Common myeloid progenitor, CD34-positive (primary cell): ENCODE measurements at regions not wholly inside any gene's neighbourhood (a gene's known extent, or its start where the extent isn't known, plus 50 kb on each side); places are given as distances from the start of the nearest gene placed in this dataset.

Experiments used
- CTCF ChIA-PET: fragments of 350-600 bp; sonication (Branson Sonifier 250); formaldehyde crosslinking; loops from one replicate; lab custom pipeline; 2021; ENCODE audit warnings: antibody characterized with exemption; lab: Charles Lee
- POLR2A ChIA-PET: fragments of 350-600 bp; sonication (Branson Sonifier 250); formaldehyde crosslinking; loops from one replicate; lab custom pipeline; 2021; ENCODE audit warnings: antibody characterized with exemption; lab: Charles Lee
- DNase-seq, 3 donors: peaks; one replicate each; pipeline versions ENCODE4 v3.0.0 to v3.0.0-alpha.2; 2013
- H3K27ac ChIP-seq, 2 experiments: 1 replicate in 1 of 2; 2 replicates in 1 of 2; pipeline ENCODE4 v1.7.0; 2013; ENCODE audit warnings: inconsistent platforms in 2 of 2, low read length in 2 of 2, mild to moderate bottlenecking in 2 of 2, low read depth in 1 of 2, moderate library complexity in 1 of 2; ENCODE audit not compliant: severe bottlenecking in 2 of 2, insufficient read depth in 1 of 2, poor library complexity in 1 of 2
- H3K27me3 ChIP-seq, 5 experiments: replicated peaks in 2 of 5; 1 replicate in 3 of 5; 2 replicates in 2 of 5; pipeline versions ENCODE4 v1.6.1 to v1.7.0; 2013; ENCODE audit warnings: low read length in 4 of 5, mild to moderate bottlenecking in 2 of 5, moderate library complexity in 2 of 5, inconsistent platforms in 1 of 5; ENCODE audit not compliant: insufficient read depth in 5 of 5, control insufficient read depth in 4 of 5
- H3K36me3 ChIP-seq, 4 experiments: 1 replicate in 2 of 4; 2 replicates in 2 of 4; pipeline versions ENCODE4 v1.6.1 to v1.7.0; 2013; ENCODE audit warnings: low read length in 3 of 4, control low read depth in 1 of 4, mild to moderate bottlenecking in 1 of 4; ENCODE audit not compliant: control insufficient read depth in 4 of 4, insufficient read depth in 4 of 4
- H3K4me1 ChIP-seq, 4 experiments: 1 replicate in 3 of 4; 2 replicates in 1 of 4; pipeline versions ENCODE4 v1.6.1 to v1.7.1; 2013; ENCODE audit warnings: low read length in 3 of 4, mild to moderate bottlenecking in 3 of 4, control low read depth in 1 of 4, inconsistent platforms in 1 of 4, moderate library complexity in 1 of 4; ENCODE audit not compliant: control insufficient read depth in 4 of 4, insufficient read depth in 4 of 4; ENCODE audit errors: control extremely low read depth in 1 of 4
- H3K4me3 ChIP-seq, 7 experiments: 1 replicate in 4 of 7; 2 replicates in 3 of 7; pipeline versions ENCODE4 v1.5.1 to v1.7.0; 2013; ENCODE audit warnings: mild to moderate bottlenecking in 7 of 7, low read length in 6 of 7, moderate library complexity in 6 of 7, inconsistent platforms in 2 of 7, low read depth in 2 of 7, control low read depth in 1 of 7; ENCODE audit not compliant: insufficient read depth in 4 of 7, control insufficient read depth in 1 of 7; ENCODE audit errors: extremely low read depth in 1 of 7
- H3K9me3 ChIP-seq, 5 experiments: 1 replicate in 4 of 5; 2 replicates in 1 of 5; pipeline versions ENCODE4 v1.6.1 to v1.7.1; 2013; ENCODE audit warnings: low read length in 4 of 5, mild to moderate bottlenecking in 2 of 5, inconsistent platforms in 1 of 5, low read depth in 1 of 5, moderate library complexity in 1 of 5; ENCODE audit not compliant: control insufficient read depth in 4 of 5, insufficient read depth in 2 of 5; ENCODE audit errors: control extremely low read depth in 1 of 5
- WGBS: methylation state at CpG from one replicate; pipeline ENCODE4 v1.1.5; 2013; ENCODE audit not compliant: insufficient coverage; 5-methylcytosine and 5-hydroxymethylcytosine counted together

DNA sequence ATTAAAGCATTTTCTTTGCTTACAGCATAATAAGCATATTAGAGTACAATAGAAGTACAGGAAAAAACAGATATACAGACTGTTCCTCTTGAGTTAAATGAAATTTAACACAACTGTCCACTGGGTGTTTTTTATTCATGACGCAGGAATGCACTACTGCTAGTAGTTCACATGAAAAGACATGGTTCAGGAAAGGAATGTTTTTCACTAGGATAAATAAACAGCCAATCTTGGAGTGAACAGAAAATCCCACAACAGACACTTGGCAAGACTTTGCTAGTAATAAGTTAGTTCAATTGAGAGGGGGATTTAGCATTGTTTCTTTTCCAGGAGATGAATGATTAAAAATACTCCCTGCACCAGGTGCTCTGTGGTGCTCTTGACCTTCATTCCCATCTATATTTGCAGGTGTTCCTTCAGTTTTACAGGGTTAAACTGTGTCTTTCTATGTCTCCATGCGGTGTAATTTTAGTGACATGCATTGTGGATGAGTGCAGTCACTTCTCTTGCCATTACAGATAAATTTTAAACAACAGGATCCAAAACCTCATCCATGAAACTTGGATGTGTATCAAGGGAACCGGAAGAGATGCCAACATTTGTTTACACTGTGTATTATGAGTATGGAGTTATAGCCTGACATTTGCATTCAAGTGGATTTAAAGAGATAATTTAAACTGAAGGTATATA, 796.6 kb downstream of the DSC3 start:
- Histone ChIP-seq H3K27ac (no peak overlapping the region), H3K4me1 (no peaks in the 10 kb centered on the region), H3K27me3 (no peaks in the 10 kb centered on the region), H3K9me3 (no peaks in the 10 kb centered on the region), H3K36me3 (no peaks in the 10 kb centered on the region), H3K4me3 (no peak overlapping the region)
- POLR2A ChIA-PET, result no interaction called here
- DNase-seq, result no peak
- CTCF ChIA-PET, result no interaction called here
- WGBS, result 80% methylated on average over 1 of the region's 3 CpGs

DNA sequence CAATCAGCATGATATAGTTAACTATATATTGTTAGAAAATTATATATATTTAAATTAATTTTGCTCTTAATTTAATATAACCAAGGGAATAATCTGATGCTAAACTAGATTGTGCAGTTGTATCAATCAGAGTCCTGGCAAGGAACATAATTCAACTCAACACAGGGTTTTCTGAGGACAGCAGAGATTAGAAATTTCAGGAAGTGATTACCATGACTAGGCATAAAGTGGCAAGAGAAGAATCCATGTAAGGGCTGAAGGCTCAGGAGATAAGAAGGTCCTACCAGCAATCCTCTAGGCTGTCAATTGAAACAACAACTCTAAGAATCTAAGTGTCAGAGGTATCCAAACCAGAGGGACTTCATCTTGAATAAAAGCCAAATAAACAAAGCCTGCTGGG, 807.8 kb downstream of the DSC3 start:
- H3K27me3 ChIP-seq, result no peaks in the 10 kb centered on the region
- POLR2A ChIA-PET, result no interaction called here
- CTCF ChIA-PET, result no interaction called here

DNA sequence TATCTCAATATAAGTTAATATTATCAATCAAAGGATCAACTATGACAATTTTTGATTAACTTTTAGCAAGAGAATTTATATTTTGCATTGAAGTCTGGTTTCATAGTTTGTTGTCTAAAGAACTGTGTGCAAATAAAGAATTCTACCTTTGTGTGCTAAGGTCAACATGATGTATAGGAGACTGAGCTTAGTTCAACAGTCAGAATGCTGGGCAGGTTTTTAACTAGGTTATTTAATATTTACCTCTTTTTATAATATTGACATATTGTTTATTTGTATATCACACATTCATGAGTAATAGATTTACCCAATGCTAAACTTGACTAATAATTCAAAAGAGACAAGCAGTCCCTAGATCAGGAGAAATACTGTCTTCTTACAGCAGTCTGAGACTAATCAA, 831.4 kb downstream of the DSC3 start:
- no peak for DNase-seq
- H3K27ac ChIP-seq, result no peak overlapping the region
- CTCF ChIA-PET, result interaction anchor here (1.0 kb wide), 1 partner anchor 18 kb away, joined by 3 read pairs; no protein-coding TSS in a partner anchor
- POLR2A ChIA-PET, result no interaction called here
- H3K4me3 ChIP-seq, result no peak overlapping the region
- peaks cover 0 to 3% (median 0%) of the 10 kb centered on the region in 5 experiments for H3K9me3 ChIP-seq
- no peaks in the 10 kb centered on the region for H3K4me1 ChIP-seq
- no peaks in the 10 kb centered on the region for H3K36me3 ChIP-seq
- H3K27me3 ChIP-seq, result no peaks in the 10 kb centered on the region

More for the DNA sequence above, 807.8 kb downstream of the DSC3 start:
- Histone ChIP-seq H3K4me3 (no peak overlapping the region), H3K36me3 (no peaks in the 10 kb centered on the region), H3K9me3 (no peaks in the 10 kb centered on the region), H3K27ac (no peak overlapping the region), H3K4me1 (no peaks in the 10 kb centered on the region)
- peak in 2 of 3 donors; percentile 6 to 16 for DNase-seq

- Histone ChIP-seq H3K4me1 (no peaks in the 10 kb centered on the region), H3K4me3 (no peak overlapping the region), H3K27me3 (no peaks in the 10 kb centered on the region), H3K36me3 (no peaks in the 10 kb centered on the region), H3K9me3 (peaks cover 0 to 3% (median 0%) of the 10 kb centered on the region in 5 experiments), H3K27ac (no peak overlapping the region)
- CTCF ChIA-PET, result no interaction called here
- POLR2A ChIA-PET, result no interaction called here
- WGBS, result 86% methylated on average over 1 of the region's 1 CpG
- DNase-seq, result no peak
Observed at GRCh38 chr18:30208546-30208945, 834.0 kb downstream of the DSC3 start.

DNA sequence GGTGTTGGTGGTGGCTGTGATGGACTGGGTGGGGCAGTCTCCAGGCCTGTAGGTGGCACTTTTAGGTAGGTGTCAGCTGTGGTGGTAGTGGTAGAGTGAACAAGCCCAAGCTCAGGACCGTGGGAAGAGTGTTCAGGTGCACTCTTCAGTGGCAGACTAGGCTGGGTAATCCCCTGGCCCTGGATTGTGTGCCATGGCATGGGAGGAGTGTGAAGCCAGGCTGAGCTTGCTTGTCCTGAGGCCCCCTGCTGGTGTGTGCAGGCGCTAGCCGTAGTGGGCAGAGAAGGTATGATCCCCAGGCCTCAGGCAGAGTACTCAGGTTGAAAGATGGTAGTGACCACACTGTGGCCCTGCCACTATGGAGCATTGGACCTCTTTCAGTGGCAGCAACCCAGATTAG, 850.3 kb downstream of the DSC3 start:
- no peak overlapping the region for H3K4me3 ChIP-seq
- ChIA-PET CTCF (interaction anchor here (1.4 kb wide), 1 partner anchor 19 kb away, joined by 3 read pairs; no protein-coding TSS in a partner anchor), POLR2A (no interaction called here)

DNA sequence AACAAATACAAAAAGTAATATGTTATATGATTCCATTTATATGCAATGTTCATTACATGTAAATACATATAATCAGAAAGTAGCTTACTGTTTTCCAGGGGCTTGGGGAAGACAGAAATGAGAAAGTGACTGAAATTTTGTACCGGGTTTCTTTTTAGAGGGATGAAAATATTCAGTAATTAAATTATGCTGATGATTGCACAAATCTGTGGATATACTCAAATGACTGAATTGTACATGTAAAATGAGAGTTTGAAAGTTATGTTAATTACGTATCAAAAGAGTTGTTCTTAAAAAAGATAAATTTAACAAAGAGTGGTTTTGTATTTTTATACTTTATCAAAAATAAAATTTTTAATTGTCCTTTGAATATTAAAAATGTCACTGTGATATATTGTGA, 856.3 kb downstream of the DSC3 start:
- ChIA-PET CTCF (no interaction called here), POLR2A (no interaction called here)
- Histone ChIP-seq H3K4me3 (no peak overlapping the region), H3K36me3 (no peaks in the 10 kb centered on the region), H3K9me3 (no peaks in the 10 kb centered on the region), H3K27ac (no peak overlapping the region), H3K4me1 (no peaks in the 10 kb centered on the region), H3K27me3 (no peaks in the 10 kb centered on the region)
- WGBS, result 100% methylated on average over 1 of the region's 2 CpGs
- DNase-seq, result no peak

More for the DNA sequence above, 850.3 kb downstream of the DSC3 start:
- Histone ChIP-seq H3K9me3 (peaks cover 0 to 9% (median 3%) of the 10 kb centered on the region in 5 experiments), H3K27me3 (no peaks in the 10 kb centered on the region), H3K36me3 (no peaks in the 10 kb centered on the region), H3K27ac (no peak overlapping the region), H3K4me1 (no peaks in the 10 kb centered on the region)
- WGBS, result 60% methylated on average over 3 of the region's 3 CpGs
- DNase-seq, result no peak

GRCh38 chr18:30177056-30177455, 865.5 kb downstream of the DSC3 start:
- CTCF ChIA-PET, result no interaction called here
- 83% methylated on average over 1 of the region's 4 CpGs for WGBS

More at GRCh38 chr18:30177056-30177455, 865.5 kb downstream of the DSC3 start:
- POLR2A ChIA-PET, result no interaction called here
- peaks cover 0 to 2% (median 0%) of the 10 kb centered on the region in 5 experiments for H3K9me3 ChIP-seq
- H3K27ac ChIP-seq, result no peak overlapping the region
- no peaks in the 10 kb centered on the region for H3K27me3 ChIP-seq
- H3K36me3 ChIP-seq, result no peaks in the 10 kb centered on the region
- H3K4me1 ChIP-seq, result no peaks in the 10 kb centered on the region
- DNase-seq, result no peak
- H3K4me3 ChIP-seq, result no peak overlapping the region
